ENCODE measurements at regions not wholly inside any gene's neighbourhood (a gene's known extent, or its start where the extent isn't known, plus 50 kb on each side); places are given as distances from the start of the nearest gene placed in this dataset.

DNA sequence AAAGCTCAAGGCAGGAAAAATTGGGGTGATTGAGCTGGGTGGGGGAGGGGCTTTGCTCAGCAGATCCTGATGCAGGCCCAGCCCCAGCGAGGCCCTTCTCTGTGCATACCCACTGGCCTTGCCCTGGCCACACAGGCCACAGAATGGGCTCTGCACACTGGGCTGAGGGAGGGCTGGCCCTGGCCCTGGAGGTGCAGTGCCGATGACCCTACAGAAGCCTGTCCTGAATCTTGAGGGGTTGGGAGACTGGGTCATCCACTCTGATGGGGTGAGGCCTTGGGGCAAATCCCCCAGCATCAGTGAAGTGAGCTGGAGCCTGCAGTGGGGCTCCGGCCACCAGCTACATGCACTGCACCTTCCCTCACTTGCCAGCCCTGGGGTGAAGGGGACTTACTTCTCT, 153.1 kb downstream of the URI1 start:
- TF ChIP-seq POLR2A (IDR thresholded peaks at IDR 0.05) (no peak), CTCF (IDR thresholded peaks at IDR 0.05 in 4 of 5, conservative IDR thresholded peaks at IDR 0.05 in 1 of 5) (no peak)

Measured in gastrocnemius medialis (tissue), 4 donors.